ENCODE measurements at regions not wholly inside any gene's neighbourhood (a gene's known extent, or its start where the extent isn't known, plus 50 kb on each side); places are given as distances from the start of the nearest gene placed in this dataset.

GRCh38 chr17:34001246-34001645 is 253.8 kb upstream of the CCL2 start:
- ATAC-seq (no peak), DNase-seq (no peak)
- TF ChIP-seq CTCF (IDR thresholded peaks at IDR 0.05) (no peak), POLR2A (IDR thresholded peaks at IDR 0.05) (no peak)
- H3K4me1 ChIP-seq = no peaks in the 10 kb centered on the region
- no peak overlapping the region for H3K4me3 ChIP-seq
- no peaks in the 10 kb centered on the region for H3K36me3 ChIP-seq
- peaks cover 0 to 12% (median 0%) of the 10 kb centered on the region in 9 donors for H3K27me3 ChIP-seq
- peaks cover 0 to 35% (median 10%) of the 10 kb centered on the region in 12 donors for H3K9me3 ChIP-seq
- intact Hi-C loops (cut with DNase I) = no loop called here
- 63 to 87% (median 81%) methylated on average over 2 of the region's 2 CpGs for WGBS, 4 donors
- no peak overlapping the region for H3K27ac ChIP-seq

- no peaks in the 10 kb centered on the region for H3K36me3 ChIP-seq
- 49 to 66% (median 54%) methylated on average over 3 of the region's 3 CpGs for WGBS, 4 donors
- no peak for ATAC-seq
- no peak overlapping the region for H3K4me3 ChIP-seq
- peaks cover 0 to 21% (median 0%) of the 10 kb centered on the region in 9 donors for H3K27me3 ChIP-seq
- no peaks in the 10 kb centered on the region for H3K4me1 ChIP-seq
- TF ChIP-seq CTCF (IDR thresholded peaks at IDR 0.05) (no peak), POLR2A (IDR thresholded peaks at IDR 0.05) (no peak)
- H3K27ac ChIP-seq = no peak overlapping the region
- intact Hi-C loops (cut with DNase I) = no loop called here
- peaks cover 0 to 7% (median 0%) of the 10 kb centered on the region in 12 donors for H3K9me3 ChIP-seq
- DNase-seq = no peak
Observed at GRCh38 chr17:34006126-34006525, 249.0 kb upstream of the CCL2 start.

GRCh38 chr17:34008125-34008524 is 247.0 kb upstream of the CCL2 start:
- Histone ChIP-seq H3K27me3 (peaks cover 0 to 21% (median 0%) of the 10 kb centered on the region in 9 donors), H3K36me3 (no peaks in the 10 kb centered on the region), H3K9me3 (no peaks in the 10 kb centered on the region), H3K4me3 (no peak overlapping the region), H3K27ac (no peak overlapping the region), H3K4me1 (no peaks in the 10 kb centered on the region)
- 69 to 78% (median 70%) methylated on average over 1 of the region's 1 CpG for WGBS, 4 donors
- no peak for TF ChIP-seq CTCF (IDR thresholded peaks at IDR 0.05)
- no peak for TF ChIP-seq POLR2A (IDR thresholded peaks at IDR 0.05)
- DNase-seq (no peak), ATAC-seq (no peak)
- intact Hi-C loops (cut with DNase I) = no loop called here

GRCh38 chr17:34009912-34010311 is 245.2 kb upstream of the CCL2 start:
- intact Hi-C loops (cut with DNase I) = no loop called here
- H3K27me3 ChIP-seq = peaks cover 0 to 18% (median 0%) of the 10 kb centered on the region in 9 donors
- no peak for TF ChIP-seq POLR2A (IDR thresholded peaks at IDR 0.05)
- no peak for TF ChIP-seq CTCF (IDR thresholded peaks at IDR 0.05)
- H3K9me3 ChIP-seq = no peaks in the 10 kb centered on the region
- H3K36me3 ChIP-seq = no peaks in the 10 kb centered on the region
- no peak for DNase-seq
- no peak for ATAC-seq
- no peaks in the 10 kb centered on the region for H3K4me1 ChIP-seq
- no peak overlapping the region for H3K27ac ChIP-seq
- no peak overlapping the region for H3K4me3 ChIP-seq
- 70 to 91% (median 80%) methylated on average over 4 to 5 of the region's 5 CpGs for WGBS, 4 donors

Measured in heart left ventricle (tissue), 16 donors.